Nephron (organoid): ENCODE measurements at regions not wholly inside any gene's neighbourhood (a gene's known extent, or its start where the extent isn't known, plus 50 kb on each side); places are given as distances from the start of the nearest gene placed in this dataset.

ENCODE experiments used
- H3K27ac Mint-ChIP-seq, 3 experiments: 2 replicates each; pipeline ENCODE4 v1.8.0; 2020; ENCODE audit warnings: mixed read lengths in 3 of 3, mild to moderate bottlenecking in 2 of 3, moderate library complexity in 1 of 3
- H3K27me3 Mint-ChIP-seq: 2 replicates; pipeline ENCODE4 v1.8.0; 2021; ENCODE audit warnings: low read depth, mild to moderate bottlenecking, moderate library complexity, mixed read lengths
- H3K36me3 Mint-ChIP-seq: 2 replicates; pipeline ENCODE4 v1.8.0; 2020; ENCODE audit warnings: low read depth, mixed read lengths
- H3K4me1 Mint-ChIP-seq: 2 replicates; pipeline ENCODE4 v1.8.0; 2020; ENCODE audit warnings: mixed read lengths
- H3K4me3 Mint-ChIP-seq, 3 experiments: 2 replicates each; pipeline ENCODE4 v1.8.0; 2020; ENCODE audit warnings: mild to moderate bottlenecking in 3 of 3, mixed read lengths in 3 of 3, moderate library complexity in 2 of 3
- H3K9me3 Mint-ChIP-seq: 2 replicates; pipeline ENCODE4 v1.8.0; 2020; ENCODE audit warnings: mixed read lengths
- CTCF ChIP-seq, 3 experiments: fragments of 200-600 bp; sonication (generic); IDR thresholded peaks; one replicate each; pipeline ENCODE4 v1.5.0; 2021; ENCODE audit warnings: antibody characterized with exemption in 3 of 3; ENCODE audit not compliant: unreplicated experiment in 3 of 3

GRCh38 chr15:93179072-93179471 lies 90.1 kb upstream of the RGMA start:
- Mint-ChIP-seq H3K4me1 (peaks cover 10% of the 10 kb centered on the region), H3K9me3 (peaks cover 3% of the 10 kb centered on the region), H3K27me3 (peaks cover 22% of the 10 kb centered on the region), H3K27ac (no peak overlapping the region), H3K4me3 (no peak overlapping the region), H3K36me3 (peaks cover 4% of the 10 kb centered on the region)
- TF ChIP-seq CTCF (IDR thresholded peaks at IDR 0.05; ENCODE audit: unreplicated experiment in 3 of 3): no peak

DNA sequence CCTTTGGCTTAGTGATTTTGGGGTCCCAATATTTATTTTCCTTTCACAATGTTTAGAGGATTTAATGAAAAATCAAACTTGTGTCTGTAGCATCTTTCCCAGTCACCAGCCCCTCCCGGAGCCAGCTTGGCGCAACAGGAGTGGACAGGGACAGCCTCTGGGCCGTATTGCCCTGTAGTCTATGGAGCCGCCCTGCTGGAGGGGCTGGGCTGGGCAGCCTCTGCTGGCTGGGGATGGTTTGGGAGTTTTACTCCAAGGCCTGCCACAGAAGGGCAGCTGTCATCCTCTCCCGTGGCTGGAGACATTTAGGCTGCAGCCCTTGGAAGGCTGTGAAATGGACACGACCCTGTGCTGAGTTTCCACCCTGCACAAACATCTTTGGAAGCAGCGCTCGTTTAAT lies 89.4 kb upstream of the RGMA start:
- no peak for TF ChIP-seq CTCF (IDR thresholded peaks at IDR 0.05; ENCODE audit: unreplicated experiment in 3 of 3)
- peaks cover 10% of the 10 kb centered on the region for H3K4me1 Mint-ChIP-seq
- H3K27me3 Mint-ChIP-seq: peaks cover 23% of the 10 kb centered on the region
- no peak overlapping the region for H3K4me3 Mint-ChIP-seq
- H3K9me3 Mint-ChIP-seq: peaks cover 3% of the 10 kb centered on the region
- H3K27ac Mint-ChIP-seq: no peak overlapping the region
- H3K36me3 Mint-ChIP-seq: peaks cover 4% of the 10 kb centered on the region

GRCh38 chr15:93176065-93176464 lies 87.1 kb upstream of the RGMA start:
- no peak for TF ChIP-seq CTCF (IDR thresholded peaks at IDR 0.05; ENCODE audit: unreplicated experiment in 3 of 3)
- Mint-ChIP-seq H3K27ac (no peak overlapping the region), H3K4me1 (peaks cover 13% of the 10 kb centered on the region), H3K27me3 (peaks cover 27% of the 10 kb centered on the region), H3K9me3 (peaks cover 3% of the 10 kb centered on the region), H3K4me3 (no peak overlapping the region), H3K36me3 (peaks cover 4% of the 10 kb centered on the region)

- H3K27me3 Mint-ChIP-seq: peaks cover 34% of the 10 kb centered on the region
- H3K9me3 Mint-ChIP-seq: peaks cover 7% of the 10 kb centered on the region
Measured at GRCh38 chr15:93174836-93175235, 85.8 kb upstream of the RGMA start.

DNA sequence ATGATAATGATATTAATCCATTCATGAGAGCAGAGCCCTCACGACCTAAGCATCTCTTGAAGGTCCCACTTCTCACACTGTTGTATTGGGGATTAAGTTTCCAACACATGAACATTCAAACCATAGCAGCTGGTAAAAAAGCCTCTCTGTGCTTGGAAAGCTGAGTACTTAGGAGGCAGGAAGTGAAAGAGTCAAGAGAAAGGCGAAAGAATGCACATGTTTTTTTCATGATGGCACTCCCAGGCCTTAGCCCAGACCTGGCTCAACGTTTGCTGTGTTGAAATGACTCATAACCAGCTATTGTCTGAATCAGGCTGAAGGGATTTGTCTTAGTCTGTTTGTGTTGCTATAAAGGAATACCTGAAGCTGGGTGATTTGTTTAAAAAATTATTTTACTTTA lies 84.4 kb upstream of the RGMA start:
- Mint-ChIP-seq H3K27ac (no peak overlapping the region), H3K9me3 (peaks cover 9% of the 10 kb centered on the region), H3K4me1 (peaks cover 21% of the 10 kb centered on the region), H3K27me3 (peaks cover 24% of the 10 kb centered on the region), H3K4me3 (no peak overlapping the region), H3K36me3 (peaks cover 4% of the 10 kb centered on the region)
- TF ChIP-seq CTCF (IDR thresholded peaks at IDR 0.05; ENCODE audit: unreplicated experiment in 3 of 3): no peak

More at GRCh38 chr15:93174836-93175235, 85.8 kb upstream of the RGMA start:
- Mint-ChIP-seq H3K27ac (no peak overlapping the region), H3K36me3 (peaks cover 4% of the 10 kb centered on the region), H3K4me1 (peaks cover 18% of the 10 kb centered on the region), H3K4me3 (no peak overlapping the region)
- no peak for TF ChIP-seq CTCF (IDR thresholded peaks at IDR 0.05; ENCODE audit: unreplicated experiment in 3 of 3)

DNA sequence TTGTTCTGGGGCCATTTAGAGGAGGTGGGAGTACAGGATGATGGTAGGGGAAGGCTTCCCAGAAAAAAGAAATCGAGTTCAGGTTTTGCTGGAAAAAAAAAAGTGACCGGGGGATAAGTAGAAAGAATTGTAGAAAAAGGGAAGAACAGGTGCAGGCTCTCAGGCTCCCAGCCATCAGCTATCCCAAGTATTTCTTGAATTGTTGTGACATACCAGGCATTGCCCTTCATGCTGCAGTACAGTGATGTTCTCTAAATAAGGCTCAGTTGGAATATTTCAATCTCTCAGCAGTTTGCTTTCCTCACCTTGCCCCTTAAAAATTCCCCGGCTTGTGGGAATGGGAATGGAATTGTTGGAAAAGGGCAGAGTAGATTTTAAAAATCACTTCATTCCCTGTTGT lies 82.5 kb upstream of the RGMA start:
- no peak for TF ChIP-seq CTCF (IDR thresholded peaks at IDR 0.05; ENCODE audit: unreplicated experiment in 3 of 3)
- peaks cover 24% of the 10 kb centered on the region for H3K27me3 Mint-ChIP-seq
- H3K4me1 Mint-ChIP-seq: peaks cover 22% of the 10 kb centered on the region
- no peak overlapping the region for H3K27ac Mint-ChIP-seq
- H3K36me3 Mint-ChIP-seq: peaks cover 4% of the 10 kb centered on the region
- no peak overlapping the region for H3K4me3 Mint-ChIP-seq
- H3K9me3 Mint-ChIP-seq: peaks cover 9% of the 10 kb centered on the region
